A673 (cell line): ENCODE measurements at regions not wholly inside any gene's neighbourhood (a gene's known extent, or its start where the extent isn't known, plus 50 kb on each side); places are given as distances from the start of the nearest gene placed in this dataset.

Source experiments
- BruUV-seq: library from RNA; stranded (reverse); fragments of 400-500 nt; replicated peaks from 2 replicates; lab custom pipeline; 2021; lab: Mats Ljungman, UMichigan
- CTCF ChIA-PET: fragments of 300-600 bp; sonication (Branson Sonifier 250); formaldehyde crosslinking; loops from one replicate; lab custom pipeline; 2022; ENCODE audit warnings: antibody characterized with exemption; lab: Charles Lee
- POLR2A ChIA-PET: fragments of 300-600 bp; sonication (Branson Sonifier 250); formaldehyde crosslinking; loops from one replicate; lab custom pipeline; 2022; ENCODE audit warnings: antibody characterized with exemption; ENCODE audit not compliant: low non-redundant PET; lab: Charles Lee
- DNase-seq: peaks from one replicate; pipeline ENCODE4 v3.0.0-alpha.2; 2015; ENCODE audit warnings: low spot score
- H3K27ac ChIP-seq: fragments of 200-600 bp; sonication (generic); 2 replicates; pipeline ENCODE4 v1.5.1; 2016; ENCODE audit warnings: mixed run types, low read depth, mild to moderate bottlenecking, mixed read lengths, antibody characterized with exemption, low read length; ENCODE audit not compliant: poor library complexity, severe bottlenecking
- H3K27me3 ChIP-seq: fragments of 200-600 bp; sonication (generic); replicated peaks from 2 replicates; pipeline ENCODE4 v1.6.1; 2017; ENCODE audit warnings: mixed run types, low read depth, mild to moderate bottlenecking, mixed read lengths, antibody characterized with exemption, low read length; ENCODE audit not compliant: insufficient read depth, poor library complexity
- H3K36me3 ChIP-seq: fragments of 200-600 bp; sonication (generic); 2 replicates; pipeline ENCODE4 v1.6.1; 2016; ENCODE audit warnings: mixed run types, mild to moderate bottlenecking, mixed read lengths, antibody characterized with exemption, low read length; ENCODE audit not compliant: insufficient read depth, poor library complexity, severe bottlenecking
- H3K4me1 ChIP-seq: fragments of 200-600 bp; sonication (generic); 2 replicates; pipeline ENCODE4 v1.6.1; 2017; ENCODE audit warnings: mixed run types, mild to moderate bottlenecking, mixed read lengths, antibody characterized with exemption, low read length; ENCODE audit not compliant: insufficient read depth, poor library complexity, severe bottlenecking
- H3K4me3 ChIP-seq: fragments of 200-600 bp; sonication (generic); 2 replicates; pipeline ENCODE4 v1.5.1; 2016; ENCODE audit warnings: low read depth, mixed run types, mild to moderate bottlenecking, mixed read lengths, low read length; ENCODE audit not compliant: poor library complexity, severe bottlenecking
- H3K9me3 ChIP-seq: fragments of 200-600 bp; sonication (generic); 2 replicates; pipeline ENCODE4 v1.6.1; 2016; ENCODE audit warnings: mixed run types, low read depth, mild to moderate bottlenecking, mixed read lengths, antibody characterized with exemption, low read length; ENCODE audit not compliant: poor library complexity, severe bottlenecking
- CTCF ChIP-seq: fragments of 300-800, 200-600 bp; sonication (generic); conservative IDR thresholded peaks from 2 replicates; pipeline ENCODE4 v1.5.1; 2017; ENCODE audit warnings: low read depth, mild to moderate bottlenecking, antibody characterized with exemption, low read length, moderate library complexity, mixed read lengths
- EZH2 ChIP-seq: fragments of 200-600 bp; sonication (generic); IDR thresholded peaks from 2 replicates; pipeline ENCODE4 v1.6.1; 2017; ENCODE audit warnings: borderline replicate concordance, low read depth, mild to moderate bottlenecking, mixed read lengths, antibody characterized with exemption, low read length; ENCODE audit not compliant: poor library complexity, severe bottlenecking
- intact Hi-C: fragments of 100-400 bp; cut with micrococcal nuclease; formaldehyde crosslinking; loops from one replicate; pipeline ENCODE4 v1.10.0; 2022; ENCODE audit not compliant: unreplicated experiment

GRCh38 chr1:189899686-189900425 lies 577.8 kb downstream of the BRINP3 start:
- CTCF ChIA-PET, result interaction anchor here (0.5 kb wide), 1 partner anchor 1152 kb away, joined by 7 read pairs; no protein-coding TSS in a partner anchor

GRCh38 chr1:189904509-189904908 lies 573.2 kb downstream of the BRINP3 start:
- intact Hi-C loops, result no loop called here
- Histone ChIP-seq H3K4me1 (peaks cover 3% of the 10 kb centered on the region), H3K9me3 (no peaks in the 10 kb centered on the region), H3K4me3 (no peak overlapping the region), H3K27me3 (no peaks in the 10 kb centered on the region), H3K27ac (no peak overlapping the region), H3K36me3 (no peaks in the 10 kb centered on the region)
- no TSS peak for BruUV-seq
- POLR2A ChIA-PET, result no interaction called here
- TF ChIP-seq CTCF, result no peak
- TF ChIP-seq EZH2, result no peak
- CTCF ChIA-PET, result no interaction called here
- no peak for DNase-seq

More at GRCh38 chr1:189899686-189900425, 577.8 kb downstream of the BRINP3 start:
- no peaks in the 10 kb centered on the region for H3K27me3 ChIP-seq
- peak; percentile 28 for DNase-seq
- H3K4me1 ChIP-seq, result peaks cover 3% of the 10 kb centered on the region
- no peaks in the 10 kb centered on the region for H3K36me3 ChIP-seq
- intact Hi-C loops, result no loop called here
- TF ChIP-seq EZH2 (no peak), CTCF (no peak)
- H3K27ac ChIP-seq, result no peak overlapping the region
- no peak overlapping the region for H3K4me3 ChIP-seq
- H3K9me3 ChIP-seq, result no peaks in the 10 kb centered on the region
- no TSS peak for BruUV-seq
- POLR2A ChIA-PET, result no interaction called here

GRCh38 chr1:189908113-189908512 lies 569.6 kb downstream of the BRINP3 start:
- intact Hi-C loops, result no loop called here
- no peaks in the 10 kb centered on the region for H3K27me3 ChIP-seq
- BruUV-seq, result no TSS peak
- POLR2A ChIA-PET, result no interaction called here
- no peak for TF ChIP-seq EZH2
- TF ChIP-seq CTCF, result no peak
- no peak overlapping the region for H3K4me3 ChIP-seq
- no peak overlapping the region for H3K27ac ChIP-seq
- CTCF ChIA-PET, result no interaction called here
- no peaks in the 10 kb centered on the region for H3K9me3 ChIP-seq
- no peaks in the 10 kb centered on the region for H3K4me1 ChIP-seq
- no peaks in the 10 kb centered on the region for H3K36me3 ChIP-seq
- no peak for DNase-seq
